GM18951 (cell line): ENCODE measurements at regions not wholly inside any gene's neighbourhood (a gene's known extent, or its start where the extent isn't known, plus 50 kb on each side); places are given as distances from the start of the nearest gene placed in this dataset.

Experiments
- POLR2A ChIP-seq: IDR thresholded peaks from 4 replicates; pipeline ENCODE4 v1.6.1; 2011; ENCODE audit warnings: mild to moderate bottlenecking; ENCODE audit not compliant: insufficient read length, insufficient read depth; ENCODE audit errors: extremely low read depth
- in situ Hi-C: fragments of 300-500 bp; cut with MboI; formaldehyde crosslinking; loops from one replicate; pipeline ENCODE4 v1.12.0; 2022; ENCODE audit warnings: low sequenced_read_pairs, mixed read lengths, inconsistent platforms; ENCODE audit not compliant: unreplicated experiment

DNA sequence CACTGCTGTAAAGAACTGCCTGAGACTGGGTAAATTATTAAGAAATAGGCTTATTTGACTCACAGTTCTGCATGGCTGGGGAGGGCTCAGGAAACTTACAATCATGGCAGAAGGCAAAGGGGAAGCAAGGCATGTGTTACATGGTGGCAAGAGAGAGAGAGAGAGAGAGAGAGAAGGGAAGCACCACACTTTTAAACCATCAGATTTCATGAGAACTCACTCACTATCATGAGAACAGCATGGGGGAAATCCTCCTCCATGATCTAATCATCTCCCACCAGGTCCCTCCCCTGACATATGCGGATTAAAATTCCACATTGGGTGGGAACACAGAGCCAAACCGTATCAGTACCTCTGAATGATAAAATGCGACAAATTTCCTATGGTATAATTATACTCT is 203.9 kb upstream of the MARCKS start:
- in situ Hi-C loops, result no loop called here
- no peak for TF ChIP-seq POLR2A

- no peak for TF ChIP-seq POLR2A
- in situ Hi-C loops, result no loop called here
Observed at GRCh38 chr6:113654396-113654795, 202.7 kb upstream of the MARCKS start.

- no peak for TF ChIP-seq POLR2A
- in situ Hi-C loops, result no loop called here
Observed at GRCh38 chr6:113655761-113656160, 201.4 kb upstream of the MARCKS start.

DNA sequence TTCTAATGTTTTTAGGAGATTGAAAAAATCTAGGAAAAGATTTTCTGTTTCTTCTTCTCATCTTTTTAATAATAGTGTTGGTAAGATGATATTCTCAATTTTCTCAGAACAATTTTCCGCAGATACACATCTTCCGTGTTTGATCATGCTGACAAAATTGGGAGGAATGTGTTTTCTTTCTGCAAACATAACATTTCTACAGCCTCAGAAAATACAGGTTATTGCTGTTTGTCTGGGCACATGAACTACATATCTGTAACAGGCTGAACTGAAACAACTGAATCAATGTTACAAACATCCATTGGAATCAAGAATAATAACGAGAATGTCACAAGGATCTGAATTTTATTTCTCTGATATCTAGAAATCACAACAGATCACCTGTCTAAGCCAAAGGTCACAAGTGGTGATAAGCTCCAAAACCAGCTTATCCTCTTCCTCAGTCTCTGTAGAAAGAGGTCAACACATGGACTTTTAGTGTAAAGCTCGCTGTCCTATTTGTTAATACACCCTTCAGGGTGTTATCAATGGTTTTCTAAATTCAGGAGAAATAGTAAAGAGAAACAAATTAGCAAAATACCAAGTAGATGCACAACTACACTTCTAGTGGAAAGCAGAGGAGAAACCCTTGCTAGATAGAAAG is 197.3 kb upstream of the MARCKS start:
- in situ Hi-C loops, result no loop called here
- no peak for TF ChIP-seq POLR2A

- in situ Hi-C loops, result no loop called here
- no peak for TF ChIP-seq POLR2A
Observed at GRCh38 chr6:113660819-113661218, 196.3 kb upstream of the MARCKS start.

- no peak for TF ChIP-seq POLR2A
- in situ Hi-C loops, result no loop called here
Observed at GRCh38 chr6:113662093-113662665, 195.0 kb upstream of the MARCKS start.

DNA sequence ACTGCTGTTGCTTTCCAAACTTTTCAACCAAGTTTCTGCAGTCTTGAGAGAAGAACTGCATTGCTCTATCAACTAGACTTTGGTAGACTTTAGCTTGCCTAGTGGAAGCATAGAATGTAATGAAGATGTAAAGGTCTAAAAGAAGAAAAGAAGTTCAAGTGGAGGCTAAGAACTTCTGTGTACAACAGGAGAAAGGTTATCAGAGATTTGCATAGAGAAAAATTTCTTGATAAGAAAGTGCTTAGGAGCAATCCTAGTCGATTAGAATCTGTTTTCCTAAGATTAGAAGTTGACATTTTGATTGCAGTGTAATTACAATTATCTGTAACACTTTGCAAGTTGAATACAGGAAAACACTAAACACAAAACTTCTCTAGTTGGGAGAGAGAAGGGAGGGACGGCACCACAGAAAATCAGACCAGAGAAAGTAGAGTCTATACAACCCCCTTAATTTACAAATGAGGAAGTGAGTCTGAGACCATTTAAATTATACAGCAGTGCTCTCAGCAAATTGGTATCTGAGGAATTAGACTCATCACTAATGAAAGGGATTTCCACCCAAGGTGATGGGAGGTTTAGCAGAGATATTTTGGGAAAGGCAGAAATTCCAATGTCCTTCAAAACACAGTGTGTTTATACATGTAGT is 194.3 kb upstream of the MARCKS start:
- in situ Hi-C loops, result no loop called here
- TF ChIP-seq POLR2A, result no peak

GRCh38 chr6:113664909-113665308 is 192.2 kb upstream of the MARCKS start:
- in situ Hi-C loops, result no loop called here
- no peak for TF ChIP-seq POLR2A

DNA sequence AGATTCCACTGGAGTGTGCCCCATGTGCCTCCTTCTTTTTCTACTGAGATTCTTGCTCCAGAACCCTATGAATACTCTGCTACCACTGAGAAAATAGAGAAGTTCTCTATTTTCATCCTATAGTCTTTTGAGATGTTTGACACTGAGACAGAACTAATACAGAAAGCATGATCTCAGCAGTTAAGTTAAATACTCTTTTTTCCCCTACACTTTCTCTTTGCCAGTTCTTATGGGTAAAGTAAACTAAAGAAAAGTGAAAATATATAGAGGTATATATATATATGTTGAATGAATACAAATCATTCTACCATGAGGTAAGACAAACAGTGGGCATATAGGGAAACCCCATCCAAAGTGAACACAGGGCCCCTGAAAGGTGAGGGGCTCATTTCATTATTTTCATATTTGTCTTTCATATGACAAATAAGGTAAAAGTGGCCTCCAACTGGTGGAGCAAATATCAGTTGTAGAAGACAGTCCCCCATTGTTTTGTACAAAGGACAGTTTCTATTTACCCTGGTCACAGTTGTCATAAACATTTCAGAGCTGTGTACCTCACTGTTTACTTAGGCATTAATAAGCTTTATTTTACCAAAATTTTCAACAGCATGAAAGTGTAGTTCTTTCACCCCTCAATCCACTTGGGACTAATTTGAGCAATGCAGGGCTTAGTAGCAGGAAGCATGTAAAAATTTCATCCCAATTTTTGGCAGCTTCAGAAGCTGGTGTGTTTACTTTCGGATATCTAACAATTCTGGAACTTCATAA is 188.3 kb upstream of the MARCKS start:
- TF ChIP-seq POLR2A, result no peak
- in situ Hi-C loops, result no loop called here

DNA sequence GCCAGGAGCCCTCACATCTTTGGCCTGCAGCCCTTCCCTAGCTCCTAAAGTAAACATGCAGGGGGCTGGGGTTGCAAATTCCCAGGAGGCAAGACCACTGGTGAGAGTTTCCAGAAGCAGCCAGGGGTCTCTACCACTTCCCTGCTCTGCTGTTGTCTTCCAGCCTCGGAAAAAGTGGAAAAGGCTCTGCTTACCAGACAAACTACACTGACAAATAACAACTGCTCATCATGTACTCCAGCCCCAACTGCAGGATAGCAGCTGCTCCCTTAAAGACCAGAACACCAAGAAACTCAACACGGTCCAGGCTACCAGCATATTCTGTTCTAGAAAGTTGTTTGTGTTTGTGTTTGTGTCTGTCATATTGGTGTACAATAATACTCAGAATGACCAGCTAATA is 187.5 kb upstream of the MARCKS start:
- TF ChIP-seq POLR2A, result no peak
- in situ Hi-C loops, result no loop called here

- no peak for TF ChIP-seq POLR2A
Observed at GRCh38 chr6:113671421-113671820, 185.7 kb upstream of the MARCKS start.

DNA sequence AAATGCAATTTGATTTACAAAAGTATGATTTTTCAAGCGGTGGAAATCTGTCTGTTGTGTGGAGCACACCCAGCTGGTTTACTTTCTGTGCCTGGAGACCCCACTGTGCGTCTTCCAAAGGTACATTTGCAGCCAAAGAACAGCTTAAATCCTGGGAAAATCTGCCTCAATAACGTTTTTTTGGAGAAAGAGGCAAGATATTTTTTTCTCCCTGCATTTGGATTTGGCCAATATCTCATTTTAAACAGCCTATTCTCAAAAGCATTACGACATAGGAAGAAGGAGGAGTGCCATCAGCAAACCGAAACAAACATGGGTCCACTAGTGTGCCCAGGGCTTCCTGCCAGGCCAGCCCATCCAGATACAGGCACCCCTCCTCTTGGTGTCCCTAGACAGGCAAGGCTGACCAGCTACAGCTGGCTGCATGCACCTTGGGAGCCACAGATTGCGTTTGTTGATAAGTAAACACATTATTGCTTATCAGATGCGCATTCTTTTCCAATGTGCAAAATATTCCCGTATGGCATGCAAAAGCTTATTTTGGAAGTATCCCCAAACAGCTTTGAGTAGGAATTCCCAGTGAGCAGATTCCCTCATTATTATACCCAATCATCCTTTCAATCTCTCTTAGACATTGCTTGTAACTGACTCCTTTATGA is 184.5 kb upstream of the MARCKS start:
- in situ Hi-C loops, result no loop called here
- no peak for TF ChIP-seq POLR2A

More at GRCh38 chr6:113671421-113671820, 185.7 kb upstream of the MARCKS start:
- in situ Hi-C loops, result no loop called here

DNA sequence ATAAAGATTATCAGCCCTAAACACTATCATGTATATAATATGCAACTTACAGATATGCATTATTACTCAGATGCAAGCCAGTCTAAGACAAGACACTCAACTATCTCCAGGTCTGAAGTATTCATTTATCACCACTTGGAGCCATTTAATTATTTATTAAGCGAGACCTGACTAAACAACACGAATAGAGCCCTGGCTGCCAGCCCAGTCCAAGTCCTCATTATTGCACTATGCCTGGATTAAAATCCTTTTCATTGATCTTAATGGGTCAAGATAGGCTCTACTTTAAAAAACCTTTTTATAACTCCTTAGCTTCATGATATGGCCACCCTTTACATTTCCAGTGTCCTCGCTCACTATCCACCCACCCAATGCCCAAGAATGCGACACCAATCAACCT is 183.1 kb upstream of the MARCKS start:
- in situ Hi-C loops, result no loop called here
- TF ChIP-seq POLR2A, result no peak
